ENCODE measurements at regions not wholly inside any gene's neighbourhood (a gene's known extent, or its start where the extent isn't known, plus 50 kb on each side); places are given as distances from the start of the nearest gene placed in this dataset.
"Not testable (repeated sequence)": the region's sequence is repeated elsewhere in the genome, so short reads cannot be mapped to it uniquely, and the experiment has no call there.

- no peak for DNase-seq (ENCODE audit: low read depth in 3 of 3)
These were observed 115.3 kb downstream of the LTN1 start for GRCh38 chr21:28877318-28877884.

GRCh38 chr21:28875078-28875477, 117.6 kb downstream of the LTN1 start:
- no peak for DNase-seq (ENCODE audit: low read depth in 3 of 3)

GRCh38 chr21:28872218-28872617, 120.5 kb downstream of the LTN1 start:
- DNase-seq (ENCODE audit: low read depth in 3 of 3) = no peak

GRCh38 chr21:28871388-28872010, 121.2 kb downstream of the LTN1 start:
- no peak for DNase-seq (ENCODE audit: low read depth in 3 of 3)

GRCh38 chr21:28867401-28867800, 125.3 kb downstream of the LTN1 start:
- DNase-seq (ENCODE audit: low read depth in 3 of 3) = no peak

- no peak for DNase-seq (ENCODE audit: low read depth in 3 of 3)
These were observed 127.0 kb downstream of the LTN1 start for GRCh38 chr21:28865488-28866186.

GRCh38 chr21:28858424-28858823, 134.3 kb downstream of the LTN1 start:
- DNase-seq (ENCODE audit: low read depth in 3 of 3) = no peak

GRCh38 chr21:28857752-28858151, 134.9 kb downstream of the LTN1 start:
- no peak for DNase-seq (ENCODE audit: low read depth in 3 of 3)

- DNase-seq (ENCODE audit: low read depth in 3 of 3) = no peak
These were observed 136.0 kb downstream of the LTN1 start for GRCh38 chr21:28856588-28857250.

GRCh38 chr21:28852706-28853105, 140.0 kb downstream of the LTN1 start:
- DNase-seq (ENCODE audit: low read depth in 3 of 3) = no peak

GRCh38 chr21:28851645-28852044, 141.0 kb downstream of the LTN1 start:
- DNase-seq (ENCODE audit: low read depth in 3 of 3) = no peak

- not testable (repeated sequence) for DNase-seq (ENCODE audit: low read depth in 3 of 3)
These were observed 153.4 kb downstream of the LTN1 start for GRCh38 chr21:28839237-28839636.

- not testable (repeated sequence) for DNase-seq (ENCODE audit: low read depth in 3 of 3)
These were observed 155.3 kb downstream of the LTN1 start for GRCh38 chr21:28837426-28837825.

GRCh38 chr21:28836588-28836987, 156.1 kb downstream of the LTN1 start:
- DNase-seq (ENCODE audit: low read depth in 3 of 3) = not testable (repeated sequence)

- DNase-seq (ENCODE audit: low read depth in 3 of 3) = no peak
These were observed 158.1 kb downstream of the LTN1 start for GRCh38 chr21:28834335-28835238.

GRCh38 chr21:28833609-28834008, 159.1 kb downstream of the LTN1 start:
- no peak for DNase-seq (ENCODE audit: low read depth in 3 of 3)

GRCh38 chr21:28833182-28833581, 159.5 kb downstream of the LTN1 start:
- DNase-seq (ENCODE audit: low read depth in 3 of 3) = no peak

- no peak for DNase-seq (ENCODE audit: low read depth in 3 of 3)
These were observed 160.0 kb downstream of the LTN1 start for GRCh38 chr21:28832715-28833061.

GRCh38 chr21:28832013-28832714, 160.5 kb downstream of the LTN1 start:
- DNase-seq (ENCODE audit: low read depth in 3 of 3) = no peak

- DNase-seq (ENCODE audit: low read depth in 3 of 3) = no peak
These were observed 163.7 kb downstream of the LTN1 start for GRCh38 chr21:28828981-28829380.

- DNase-seq (ENCODE audit: low read depth in 3 of 3) = no peak
These were observed 164.7 kb downstream of the LTN1 start for GRCh38 chr21:28828021-28828420.

Measured in stimulated activated CD4-positive, alpha-beta T cell treated with anti-CD3 and anti-CD28 coated beads, TNF-alpha, amount 100 ng/mL, for 48 hours (primary cell).